ENCODE measurements at regions not wholly inside any gene's neighbourhood (a gene's known extent, or its start where the extent isn't known, plus 50 kb on each side); places are given as distances from the start of the nearest gene placed in this dataset.

DNA sequence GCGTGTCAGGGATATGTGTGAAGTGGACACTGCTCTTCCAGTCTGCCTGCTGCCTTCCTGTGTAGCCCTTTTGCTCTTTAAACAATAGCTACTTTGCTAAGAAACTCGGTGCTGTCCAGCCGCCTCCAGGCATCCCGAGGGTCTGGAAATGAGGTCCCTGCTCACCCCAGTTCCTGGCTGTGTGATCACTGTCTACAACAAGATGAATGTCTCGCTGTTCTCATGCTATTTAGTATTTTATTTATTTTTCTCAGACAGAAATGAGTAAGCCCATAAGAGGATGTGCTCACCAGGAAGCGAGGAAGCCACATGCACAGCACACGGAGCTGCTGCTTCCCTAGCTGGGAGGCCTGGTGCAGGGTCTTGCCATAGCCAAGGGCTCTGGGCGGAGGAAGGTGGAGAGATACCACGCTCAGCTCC, 167.0 kb upstream of the PITRM1 start:
- H3K4me2 ChIP-seq (replicated peaks; ENCODE audit: low read depth, low read length, poor library complexity, severe bottlenecking): no peak overlapping the region
- no peak for TF ChIP-seq EZH2 (IDR thresholded peaks at IDR 0.05; ENCODE audit: borderline replicate concordance, insufficient read depth, low read depth, low read length, poor library complexity, severe bottlenecking)
- TF ChIP-seq, protein P1, sequence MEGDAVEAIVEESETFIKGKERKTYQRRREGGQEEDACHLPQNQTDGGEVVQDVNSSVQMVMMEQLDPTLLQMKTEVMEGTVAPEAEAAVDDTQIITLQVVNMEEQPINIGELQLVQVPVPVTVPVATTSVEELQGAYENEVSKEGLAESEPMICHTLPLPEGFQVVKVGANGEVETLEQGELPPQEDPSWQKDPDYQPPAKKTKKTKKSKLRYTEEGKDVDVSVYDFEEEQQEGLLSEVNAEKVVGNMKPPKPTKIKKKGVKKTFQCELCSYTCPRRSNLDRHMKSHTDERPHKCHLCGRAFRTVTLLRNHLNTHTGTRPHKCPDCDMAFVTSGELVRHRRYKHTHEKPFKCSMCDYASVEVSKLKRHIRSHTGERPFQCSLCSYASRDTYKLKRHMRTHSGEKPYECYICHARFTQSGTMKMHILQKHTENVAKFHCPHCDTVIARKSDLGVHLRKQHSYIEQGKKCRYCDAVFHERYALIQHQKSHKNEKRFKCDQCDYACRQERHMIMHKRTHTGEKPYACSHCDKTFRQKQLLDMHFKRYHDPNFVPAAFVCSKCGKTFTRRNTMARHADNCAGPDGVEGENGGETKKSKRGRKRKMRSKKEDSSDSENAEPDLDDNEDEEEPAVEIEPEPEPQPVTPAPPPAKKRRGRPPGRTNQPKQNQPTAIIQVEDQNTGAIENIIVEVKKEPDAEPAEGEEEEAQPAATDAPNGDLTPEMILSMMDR (IDR thresholded peaks at IDR 0.05): no peak
- no peak for ATAC-seq (ENCODE audit: low read depth)
- no peak overlapping the region for H2AFZ ChIP-seq (ENCODE audit: insufficient read depth, low read depth, low read length, poor library complexity, severe bottlenecking)
- intact Hi-C loops (cut with micrococcal nuclease): no loop called here
- POLR2A ChIA-PET: interaction anchor here (0.6 kb wide), 1 partner anchor 361 kb away, joined by 14 read pairs; no protein-coding TSS in a partner anchor
- Mint-ChIP-seq H3K4me1 (no peaks in the 10 kb centered on the region), H3K9me3 (ENCODE audit: insufficient read depth) (no peaks in the 10 kb centered on the region), H3K4me3 (no peak overlapping the region), H3K27ac (no peak overlapping the region), H3K27me3 (no peaks in the 10 kb centered on the region)
- no peaks in the 10 kb centered on the region for H3K79me2 ChIP-seq (ENCODE audit: control insufficient read depth, insufficient read depth, low read length)
- CTCF ChIA-PET: no interaction called here
- H3K27ac ChIP-seq (ENCODE audit: low read length in 2 of 2): no peak overlapping the region
- no peak overlapping the region for H3K9ac ChIP-seq (ENCODE audit: low read length)
- H3K36me3 ChIP-seq (replicated peaks in 1 of 2; ENCODE audit: control extremely low read depth in 1 of 2, control insufficient read depth in 1 of 2, extremely low read depth in 1 of 2, insufficient read depth in 2 of 2, low read length in 1 of 2): no peaks in the 10 kb centered on the region
- no peaks in the 10 kb centered on the region for H3K4me1 ChIP-seq (ENCODE audit: control insufficient read depth in 2 of 2, insufficient read depth in 2 of 2, low read length in 2 of 2)
- no peak overlapping the region for H3K4me3 ChIP-seq (ENCODE audit: control extremely low read depth in 1 of 5, extremely low read depth in 1 of 5, insufficient read depth in 1 of 5, low read depth in 2 of 5, low read length in 4 of 5)
- WGBS (ENCODE audit: insufficient coverage): 36% methylated on average over 6 of the region's 9 CpGs
- no peak for DNase-seq
- H3K9me3 ChIP-seq (ENCODE audit: control extremely low read depth in 1 of 3, control insufficient read depth in 2 of 3, insufficient read depth in 1 of 3, low read length in 2 of 3): no peaks in the 10 kb centered on the region
- no peaks in the 10 kb centered on the region for H3K27me3 ChIP-seq (replicated peaks in 1 of 4; ENCODE audit: control extremely low read depth in 1 of 4, control insufficient read depth in 3 of 4, insufficient read depth in 4 of 4, low read length in 3 of 4)
- H4K20me1 ChIP-seq (ENCODE audit: control insufficient read depth, insufficient read depth, low read length, poor library complexity, severe bottlenecking): no peaks in the 10 kb centered on the region

DNA sequence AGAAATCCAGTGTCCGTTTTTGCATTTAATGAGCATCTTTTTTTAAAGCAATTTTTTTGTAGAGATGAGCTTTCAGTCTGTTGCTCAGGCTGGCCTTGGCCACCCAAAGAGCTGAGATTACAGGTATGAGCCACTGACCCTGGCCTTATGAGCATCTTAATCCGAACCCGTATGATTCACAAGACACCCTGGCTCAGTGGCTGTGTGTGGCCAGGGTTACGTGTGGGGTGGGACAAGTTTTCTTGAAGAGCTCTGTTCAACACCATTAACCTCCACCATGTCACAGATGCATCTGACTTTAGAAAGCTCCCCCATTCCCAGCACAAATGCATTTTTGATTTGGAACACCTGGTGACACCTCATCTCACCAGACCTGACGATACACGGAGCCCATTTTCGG, 166.5 kb upstream of the PITRM1 start:
- H3K27me3 Mint-ChIP-seq: no peaks in the 10 kb centered on the region
- ChIA-PET POLR2A (no interaction called here), CTCF (no interaction called here)
- DNase-seq (no peak), ATAC-seq (ENCODE audit: low read depth) (no peak)
- no peak overlapping the region for H3K27ac Mint-ChIP-seq
- H3K79me2 ChIP-seq (ENCODE audit: control insufficient read depth, insufficient read depth, low read length): no peaks in the 10 kb centered on the region
- no peaks in the 10 kb centered on the region for H3K4me1 ChIP-seq (ENCODE audit: control insufficient read depth in 2 of 2, insufficient read depth in 2 of 2, low read length in 2 of 2)
- intact Hi-C loops (cut with micrococcal nuclease): no loop called here
- no peak overlapping the region for H3K9ac ChIP-seq (ENCODE audit: low read length)
- H2AFZ ChIP-seq (ENCODE audit: insufficient read depth, low read depth, low read length, poor library complexity, severe bottlenecking): no peak overlapping the region
- no peaks in the 10 kb centered on the region for H3K4me1 Mint-ChIP-seq
- H3K4me3 Mint-ChIP-seq: no peak overlapping the region
- TF ChIP-seq, protein P1 (IDR thresholded peaks at IDR 0.05): no peak
- TF ChIP-seq EZH2 (IDR thresholded peaks at IDR 0.05; ENCODE audit: borderline replicate concordance, insufficient read depth, low read depth, low read length, poor library complexity, severe bottlenecking): no peak
- no peaks in the 10 kb centered on the region for H3K9me3 ChIP-seq (ENCODE audit: control extremely low read depth in 1 of 3, control insufficient read depth in 2 of 3, insufficient read depth in 1 of 3, low read length in 2 of 3)
- H3K4me3 ChIP-seq (ENCODE audit: control extremely low read depth in 1 of 5, extremely low read depth in 1 of 5, insufficient read depth in 1 of 5, low read depth in 2 of 5, low read length in 4 of 5): no peak overlapping the region
- no peaks in the 10 kb centered on the region for H3K9me3 Mint-ChIP-seq (ENCODE audit: insufficient read depth)
- no peak overlapping the region for H3K4me2 ChIP-seq (replicated peaks; ENCODE audit: low read depth, low read length, poor library complexity, severe bottlenecking)
- H3K36me3 ChIP-seq (replicated peaks in 1 of 2; ENCODE audit: control extremely low read depth in 1 of 2, control insufficient read depth in 1 of 2, extremely low read depth in 1 of 2, insufficient read depth in 2 of 2, low read length in 1 of 2): no peaks in the 10 kb centered on the region
- WGBS (ENCODE audit: insufficient coverage): 97% methylated on average over 3 of the region's 7 CpGs
- no peaks in the 10 kb centered on the region for H3K27me3 ChIP-seq (replicated peaks in 1 of 4; ENCODE audit: control extremely low read depth in 1 of 4, control insufficient read depth in 3 of 4, insufficient read depth in 4 of 4, low read length in 3 of 4)
- H3K27ac ChIP-seq (ENCODE audit: low read length in 2 of 2): no peak overlapping the region
- no peaks in the 10 kb centered on the region for H4K20me1 ChIP-seq (ENCODE audit: control insufficient read depth, insufficient read depth, low read length, poor library complexity, severe bottlenecking)

All from B cell (primary cell).